Nephron (organoid): ENCODE measurements at regions not wholly inside any gene's neighbourhood (a gene's known extent, or its start where the extent isn't known, plus 50 kb on each side); places are given as distances from the start of the nearest gene placed in this dataset.

Experiments used
- H3K27ac Mint-ChIP-seq, 3 experiments: 2 replicates each; pipeline ENCODE4 v1.8.0; 2020; ENCODE audit warnings: mixed read lengths in 3 of 3, mild to moderate bottlenecking in 2 of 3, moderate library complexity in 1 of 3
- H3K27me3 Mint-ChIP-seq: 2 replicates; pipeline ENCODE4 v1.8.0; 2021; ENCODE audit warnings: low read depth, mild to moderate bottlenecking, moderate library complexity, mixed read lengths
- H3K36me3 Mint-ChIP-seq: 2 replicates; pipeline ENCODE4 v1.8.0; 2020; ENCODE audit warnings: low read depth, mixed read lengths
- H3K4me1 Mint-ChIP-seq: 2 replicates; pipeline ENCODE4 v1.8.0; 2020; ENCODE audit warnings: mixed read lengths
- H3K4me3 Mint-ChIP-seq, 3 experiments: 2 replicates each; pipeline ENCODE4 v1.8.0; 2020; ENCODE audit warnings: mild to moderate bottlenecking in 3 of 3, mixed read lengths in 3 of 3, moderate library complexity in 2 of 3
- H3K9me3 Mint-ChIP-seq: 2 replicates; pipeline ENCODE4 v1.8.0; 2020; ENCODE audit warnings: mixed read lengths
- CTCF ChIP-seq, 3 experiments: fragments of 200-600 bp; sonication (generic); IDR thresholded peaks; one replicate each; pipeline ENCODE4 v1.5.0; 2021; ENCODE audit warnings: antibody characterized with exemption in 3 of 3; ENCODE audit not compliant: unreplicated experiment in 3 of 3

DNA sequence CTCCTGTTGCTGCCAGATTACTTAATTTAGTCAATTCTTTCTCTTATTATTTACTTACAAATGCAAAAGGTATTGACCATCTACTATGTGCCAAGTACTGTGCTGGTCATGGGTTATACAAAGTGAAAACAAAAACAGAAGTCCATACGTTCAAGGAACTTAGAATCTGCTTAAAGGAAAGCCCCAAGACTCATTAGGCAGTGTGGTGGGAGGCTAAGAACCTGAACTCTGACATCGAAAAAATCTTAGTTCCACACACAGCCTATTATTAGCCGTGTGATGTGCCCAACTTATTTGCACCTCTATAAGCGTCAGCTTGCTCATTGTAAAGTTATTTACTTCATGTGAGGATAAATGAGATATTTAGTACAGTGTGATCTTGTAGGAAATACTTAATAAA lies 227.4 kb upstream of the SORCS1 start:
- no peak for TF ChIP-seq CTCF (IDR thresholded peaks at IDR 0.05; ENCODE audit: unreplicated experiment in 3 of 3)
- no peaks in the 10 kb centered on the region for H3K4me1 Mint-ChIP-seq
- peaks cover 4% of the 10 kb centered on the region for H3K27me3 Mint-ChIP-seq
- H3K9me3 Mint-ChIP-seq, result no peaks in the 10 kb centered on the region
- no peaks in the 10 kb centered on the region for H3K36me3 Mint-ChIP-seq
- no peak overlapping the region for H3K27ac Mint-ChIP-seq
- H3K4me3 Mint-ChIP-seq, result no peak overlapping the region

DNA sequence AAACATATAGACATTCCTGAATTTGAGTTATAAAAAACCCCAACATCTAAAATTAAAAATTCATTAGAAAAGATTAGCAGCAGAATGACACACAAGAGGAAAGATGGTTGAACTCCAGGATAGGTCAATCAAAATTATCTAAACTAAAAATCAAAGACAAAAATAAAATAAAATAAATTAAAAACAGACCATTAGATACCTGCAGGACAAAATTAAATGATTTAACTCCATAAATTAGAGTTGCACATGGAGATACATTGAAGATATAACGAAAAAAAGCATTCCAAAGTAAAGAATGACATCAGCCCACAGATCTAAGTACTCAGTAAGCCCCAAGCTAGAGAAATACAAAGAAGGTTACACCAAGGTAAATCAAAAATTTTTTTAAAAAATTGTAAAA lies 226.1 kb upstream of the SORCS1 start:
- peaks cover 4% of the 10 kb centered on the region for H3K27me3 Mint-ChIP-seq
- no peak overlapping the region for H3K27ac Mint-ChIP-seq
- H3K4me1 Mint-ChIP-seq, result no peaks in the 10 kb centered on the region
- TF ChIP-seq CTCF (IDR thresholded peaks at IDR 0.05; ENCODE audit: unreplicated experiment in 3 of 3), result no peak
- no peaks in the 10 kb centered on the region for H3K36me3 Mint-ChIP-seq
- no peak overlapping the region for H3K4me3 Mint-ChIP-seq
- H3K9me3 Mint-ChIP-seq, result no peaks in the 10 kb centered on the region

DNA sequence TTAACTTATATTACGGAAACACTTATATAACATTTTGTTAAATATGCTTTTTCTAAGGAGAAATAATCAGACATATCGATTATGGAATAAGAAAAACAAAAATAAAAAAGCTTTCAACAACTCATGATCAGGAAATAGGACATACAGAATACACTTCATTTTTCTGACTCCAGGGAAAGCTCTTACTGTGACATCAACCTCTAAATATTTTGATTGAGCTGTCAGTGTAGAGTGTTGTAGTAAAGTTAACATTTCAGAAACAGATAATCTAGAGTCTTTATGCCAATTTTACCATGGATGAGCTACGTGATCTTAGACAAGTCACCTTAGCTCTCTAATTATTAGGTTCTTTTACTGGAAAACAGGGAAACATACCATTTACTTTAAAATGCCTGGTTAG lies 218.9 kb upstream of the SORCS1 start:
- H3K4me1 Mint-ChIP-seq, result no peaks in the 10 kb centered on the region
- no peak overlapping the region for H3K4me3 Mint-ChIP-seq
- no peak for TF ChIP-seq CTCF (IDR thresholded peaks at IDR 0.05; ENCODE audit: unreplicated experiment in 3 of 3)
- no peaks in the 10 kb centered on the region for H3K36me3 Mint-ChIP-seq
- no peaks in the 10 kb centered on the region for H3K27me3 Mint-ChIP-seq
- H3K9me3 Mint-ChIP-seq, result no peaks in the 10 kb centered on the region
- H3K27ac Mint-ChIP-seq, result no peak overlapping the region

DNA sequence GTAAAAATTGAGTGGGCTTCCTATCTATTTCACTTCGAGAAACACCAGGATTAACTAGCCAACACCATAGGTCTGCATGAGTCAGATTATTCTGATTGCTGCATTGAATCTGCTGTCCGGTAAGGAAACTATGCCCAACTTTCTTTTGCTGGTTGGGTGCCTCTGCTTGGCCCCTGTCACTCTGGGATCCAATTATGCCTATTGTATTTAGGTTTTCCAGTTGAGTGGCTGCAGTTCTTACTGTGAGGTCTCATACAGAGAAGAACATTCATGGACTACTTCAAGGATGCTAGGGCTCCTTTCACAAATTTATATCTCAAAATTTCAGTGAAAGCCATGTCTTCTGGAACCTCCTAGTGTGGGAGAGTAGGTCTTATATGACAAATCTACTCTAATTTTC lies 215.1 kb upstream of the SORCS1 start:
- H3K27me3 Mint-ChIP-seq, result no peaks in the 10 kb centered on the region
- H3K9me3 Mint-ChIP-seq, result peaks cover 3% of the 10 kb centered on the region
- no peak overlapping the region for H3K27ac Mint-ChIP-seq

DNA sequence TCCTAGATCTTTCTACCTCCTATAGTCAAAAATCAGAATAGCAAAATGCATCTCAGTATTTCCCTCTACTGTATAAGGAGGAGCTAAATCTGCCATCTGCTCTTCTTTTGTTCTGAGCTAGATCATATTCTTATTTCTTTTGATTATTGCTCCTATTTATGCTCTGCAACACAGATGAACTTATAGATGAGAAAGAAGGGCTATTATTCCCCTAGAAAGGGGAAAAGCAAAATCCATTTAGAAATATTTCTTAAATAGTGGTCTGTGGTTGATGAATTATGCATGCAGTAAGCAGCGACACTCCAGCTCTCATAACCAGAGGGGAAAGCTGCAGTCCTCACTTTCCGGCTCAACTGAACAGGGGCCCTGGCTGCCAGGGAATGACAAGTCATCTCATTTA lies 207.3 kb upstream of the SORCS1 start:
- Mint-ChIP-seq H3K27ac (no peak overlapping the region), H3K27me3 (peaks cover 4% of the 10 kb centered on the region), H3K36me3 (no peaks in the 10 kb centered on the region), H3K9me3 (no peaks in the 10 kb centered on the region), H3K4me1 (no peaks in the 10 kb centered on the region), H3K4me3 (no peak overlapping the region)
- TF ChIP-seq CTCF (IDR thresholded peaks at IDR 0.05; ENCODE audit: unreplicated experiment in 3 of 3), result no peak

More for the DNA sequence above, 215.1 kb upstream of the SORCS1 start:
- Mint-ChIP-seq H3K36me3 (no peaks in the 10 kb centered on the region), H3K4me1 (no peaks in the 10 kb centered on the region), H3K4me3 (no peak overlapping the region)
- TF ChIP-seq CTCF (IDR thresholded peaks at IDR 0.05; ENCODE audit: unreplicated experiment in 3 of 3), result no peak

DNA sequence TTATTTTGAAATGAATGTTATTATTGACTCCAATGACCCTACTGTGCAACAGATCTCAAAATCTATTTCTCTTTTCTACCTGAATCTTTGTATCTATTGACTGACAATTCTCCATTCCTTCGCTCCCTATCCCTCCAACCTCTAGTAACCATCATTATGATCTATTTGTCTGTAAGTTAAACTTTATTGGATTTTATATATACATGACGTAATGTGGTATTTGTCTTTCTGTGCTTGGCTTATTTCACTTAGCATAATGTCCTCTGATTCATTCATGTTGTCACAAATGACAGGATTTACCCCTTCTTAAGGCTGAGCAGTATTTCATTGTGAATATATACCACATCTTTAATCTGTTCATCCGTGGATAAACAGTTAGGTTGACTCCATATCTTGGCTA lies 200.4 kb upstream of the SORCS1 start:
- Mint-ChIP-seq H3K4me1 (no peaks in the 10 kb centered on the region), H3K36me3 (no peaks in the 10 kb centered on the region), H3K9me3 (no peaks in the 10 kb centered on the region), H3K4me3 (no peak overlapping the region), H3K27ac (no peak overlapping the region), H3K27me3 (peaks cover 4% of the 10 kb centered on the region)
- no peak for TF ChIP-seq CTCF (IDR thresholded peaks at IDR 0.05; ENCODE audit: unreplicated experiment in 3 of 3)
